ENCODE measurements at regions not wholly inside any gene's neighbourhood (a gene's known extent, or its start where the extent isn't known, plus 50 kb on each side); places are given as distances from the start of the nearest gene placed in this dataset.

- TF ChIP-seq CTCF (IDR thresholded peaks at IDR 0.05) (no peak), POLR2A (IDR thresholded peaks at IDR 0.05) (no peak)
Observed at GRCh38 chr18:25661831-25662230, 309.9 kb upstream of the ZNF521 start.

Measured in uterus (tissue), 2 donors.